Sigmoid colon (tissue), 6 donors: ENCODE measurements at regions not wholly inside any gene's neighbourhood (a gene's known extent, or its start where the extent isn't known, plus 50 kb on each side); places are given as distances from the start of the nearest gene placed in this dataset.

Experiments
- DNase-seq: peaks from one replicate; pipeline ENCODE4 v3.0.0-alpha.2; 2019
- H3K27ac ChIP-seq, 4 donors: fragments of 200-600 bp; sonication (generic); one replicate each; pipeline ENCODE4 v1.5.1; 2016 to 2019; ENCODE audit warnings: mild to moderate bottlenecking in 1 of 4
- H3K27me3 ChIP-seq, 3 donors: fragments of 200-600 bp; sonication (generic); one replicate each; pipeline ENCODE4 v1.5.1; 2019; ENCODE audit warnings: mild to moderate bottlenecking in 1 of 3
- H3K36me3 ChIP-seq, 4 donors: fragments of 200-600 bp; sonication (generic); one replicate each; pipeline ENCODE4 v1.5.1; 2016 to 2019
- H3K4me1 ChIP-seq, 4 donors: fragments of 200-600 bp; sonication (generic); one replicate each; pipeline ENCODE4 v1.5.1; 2017 to 2019
- H3K4me3 ChIP-seq, 4 donors: fragments of 200-600 bp; sonication (generic); one replicate each; pipeline ENCODE4 v1.5.1; 2017 to 2019; ENCODE audit warnings: mild to moderate bottlenecking in 2 of 4, moderate library complexity in 1 of 4
- H3K9me3 ChIP-seq, 4 donors: fragments of 200-600 bp in 3 of 4; sonication (generic) in 3 of 4; one replicate each; pipeline versions ENCODE4 v1.5.1 to v1.6.1; 2013 to 2019
- EP300 ChIP-seq, 4 donors: sonication (generic); formaldehyde crosslinking; IDR thresholded peaks; one replicate each; pipeline ENCODE4 v1.6.1; 2017; ENCODE audit warnings: antibody characterized with exemption in 4 of 4
- POLR2A ChIP-seq, 2 donors: fragments of 450-650 bp; IDR thresholded peaks; one replicate each; pipeline ENCODE4 v1.6.1; 2016; ENCODE audit warnings: antibody characterized with exemption in 2 of 2, mild to moderate bottlenecking in 2 of 2, moderate library complexity in 2 of 2
- POLR2AphosphoS5 ChIP-seq, 4 donors: sonication (generic); formaldehyde crosslinking; IDR thresholded peaks; one replicate each; pipeline ENCODE4 v1.6.1; 2017; ENCODE audit warnings: antibody characterized with exemption in 4 of 4
- WGBS, 2 donors: extraction: QIAGEN DNeasy Blood & Tissue Kit; methylation state at CpG; one replicate each; pipeline ENCODE4 v1.1.7; 2013; 5-methylcytosine and 5-hydroxymethylcytosine counted together
- intact Hi-C: fragments of 100-400 bp; cut with DNase I; formaldehyde crosslinking; loops from one replicate; pipeline ENCODE4 v1.15.1; 2023
- TF ChIP-seq, protein P1 (sequence below), 4 experiments: fragments of 450-650 bp in 3 of 4; fragments of 200-600 bp in 1 of 4; IDR thresholded peaks; one replicate each; pipeline ENCODE4 v1.5.1; 2016 to 2019; ENCODE audit warnings: antibody characterized with exemption in 4 of 4, mild to moderate bottlenecking in 3 of 4, moderate library complexity in 2 of 4
- donor health status: healthy with polysubstance abuse.
- donor health status: healthy.

DNA sequence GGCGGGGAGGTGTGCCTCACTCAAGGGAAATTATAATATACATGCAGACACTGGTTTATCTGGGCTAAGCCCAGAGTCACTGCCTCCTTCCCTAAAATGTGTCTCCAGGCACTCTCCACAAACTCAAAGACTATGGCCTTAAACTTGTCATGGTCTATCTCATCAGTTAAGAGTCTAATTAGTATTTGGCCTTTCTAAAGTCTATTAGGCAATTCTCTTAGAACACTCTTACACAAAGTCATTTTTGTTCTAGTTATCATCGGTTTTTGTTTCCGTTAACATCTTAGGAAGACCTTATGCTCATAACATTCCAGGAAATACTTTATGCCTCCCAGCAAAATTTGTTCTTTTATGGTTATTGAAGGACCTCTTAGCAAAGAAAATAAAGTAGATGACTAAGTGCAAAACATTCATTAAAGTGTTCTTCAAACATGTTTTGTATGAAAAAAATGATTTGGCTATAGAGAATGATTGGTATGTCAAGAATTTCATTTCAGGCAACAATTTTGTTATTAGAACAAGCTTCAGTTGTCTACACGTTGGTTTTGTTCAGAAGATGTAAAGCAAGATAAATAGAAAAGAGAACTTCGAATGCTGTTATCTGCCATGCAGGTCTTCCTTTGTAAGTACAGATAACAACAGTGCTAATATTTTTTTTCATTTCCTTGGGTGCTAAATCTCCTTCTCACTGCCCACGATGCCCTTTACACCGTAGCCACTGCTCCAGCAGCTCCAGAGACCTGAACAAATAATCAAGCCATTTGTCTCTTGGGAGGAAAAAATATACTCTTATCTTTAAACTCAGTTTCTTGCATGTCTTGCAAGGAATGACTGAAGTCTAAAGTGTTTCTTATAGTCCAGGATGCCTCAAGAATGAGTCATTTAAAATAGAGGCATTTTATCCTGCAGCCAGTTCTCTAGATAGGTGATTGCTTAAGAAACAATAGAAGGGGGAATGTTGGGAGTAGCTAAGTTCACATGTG is 170.4 kb downstream of the HTR1B start:
- no peaks in the 10 kb centered on the region for H3K27me3 ChIP-seq
- intact Hi-C loops: no loop called here
- no peaks in the 10 kb centered on the region for H3K9me3 ChIP-seq
- no peaks in the 10 kb centered on the region for H3K36me3 ChIP-seq
- DNase-seq: no peak
- H3K4me3 ChIP-seq: no peak overlapping the region
- no peak overlapping the region for H3K27ac ChIP-seq
- 54 to 69% methylated on average over 7 of the region's 7 CpGs for WGBS, 2 donors
- no peaks in the 10 kb centered on the region for H3K4me1 ChIP-seq
- TF ChIP-seq, protein P1, sequence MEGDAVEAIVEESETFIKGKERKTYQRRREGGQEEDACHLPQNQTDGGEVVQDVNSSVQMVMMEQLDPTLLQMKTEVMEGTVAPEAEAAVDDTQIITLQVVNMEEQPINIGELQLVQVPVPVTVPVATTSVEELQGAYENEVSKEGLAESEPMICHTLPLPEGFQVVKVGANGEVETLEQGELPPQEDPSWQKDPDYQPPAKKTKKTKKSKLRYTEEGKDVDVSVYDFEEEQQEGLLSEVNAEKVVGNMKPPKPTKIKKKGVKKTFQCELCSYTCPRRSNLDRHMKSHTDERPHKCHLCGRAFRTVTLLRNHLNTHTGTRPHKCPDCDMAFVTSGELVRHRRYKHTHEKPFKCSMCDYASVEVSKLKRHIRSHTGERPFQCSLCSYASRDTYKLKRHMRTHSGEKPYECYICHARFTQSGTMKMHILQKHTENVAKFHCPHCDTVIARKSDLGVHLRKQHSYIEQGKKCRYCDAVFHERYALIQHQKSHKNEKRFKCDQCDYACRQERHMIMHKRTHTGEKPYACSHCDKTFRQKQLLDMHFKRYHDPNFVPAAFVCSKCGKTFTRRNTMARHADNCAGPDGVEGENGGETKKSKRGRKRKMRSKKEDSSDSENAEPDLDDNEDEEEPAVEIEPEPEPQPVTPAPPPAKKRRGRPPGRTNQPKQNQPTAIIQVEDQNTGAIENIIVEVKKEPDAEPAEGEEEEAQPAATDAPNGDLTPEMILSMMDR (IDR thresholded peaks at IDR 0.05): no peak
- TF ChIP-seq POLR2A (IDR thresholded peaks at IDR 0.05): no peak
- TF ChIP-seq EP300 (IDR thresholded peaks at IDR 0.05): no peak
- TF ChIP-seq POLR2AphosphoS5 (IDR thresholded peaks at IDR 0.05): no peak

DNA sequence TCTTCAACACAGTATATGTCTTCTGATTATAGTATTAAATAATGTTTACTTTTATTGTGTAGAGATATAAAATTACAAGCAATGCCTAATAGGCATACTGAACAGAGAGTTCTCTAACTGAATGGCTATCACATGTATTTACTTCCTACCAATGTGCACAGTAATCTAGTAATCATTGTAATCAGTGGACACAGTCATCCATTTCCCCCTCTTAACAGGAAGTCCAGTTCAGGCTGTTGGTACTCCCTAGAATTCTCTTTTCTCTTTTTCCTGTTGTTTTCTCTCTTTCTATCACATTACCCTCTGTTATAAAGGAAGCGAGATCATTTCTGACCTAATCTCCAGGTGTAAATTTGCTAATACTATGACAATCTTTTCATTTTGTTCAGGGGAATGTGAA is 172.5 kb downstream of the HTR1B start:
- Histone ChIP-seq H3K4me1 (no peaks in the 10 kb centered on the region), H3K27ac (no peak overlapping the region), H3K27me3 (no peaks in the 10 kb centered on the region), H3K9me3 (no peaks in the 10 kb centered on the region), H3K4me3 (no peak overlapping the region), H3K36me3 (no peaks in the 10 kb centered on the region)
- intact Hi-C loops: no loop called here
- TF ChIP-seq POLR2A (IDR thresholded peaks at IDR 0.05): no peak
- TF ChIP-seq, protein P1 (IDR thresholded peaks at IDR 0.05): no peak
- no peak for TF ChIP-seq EP300 (IDR thresholded peaks at IDR 0.05)
- TF ChIP-seq POLR2AphosphoS5 (IDR thresholded peaks at IDR 0.05): no peak
- 89 to 93% methylated on average over 1 of the region's 1 CpG for WGBS, 2 donors
- DNase-seq: no peak

DNA sequence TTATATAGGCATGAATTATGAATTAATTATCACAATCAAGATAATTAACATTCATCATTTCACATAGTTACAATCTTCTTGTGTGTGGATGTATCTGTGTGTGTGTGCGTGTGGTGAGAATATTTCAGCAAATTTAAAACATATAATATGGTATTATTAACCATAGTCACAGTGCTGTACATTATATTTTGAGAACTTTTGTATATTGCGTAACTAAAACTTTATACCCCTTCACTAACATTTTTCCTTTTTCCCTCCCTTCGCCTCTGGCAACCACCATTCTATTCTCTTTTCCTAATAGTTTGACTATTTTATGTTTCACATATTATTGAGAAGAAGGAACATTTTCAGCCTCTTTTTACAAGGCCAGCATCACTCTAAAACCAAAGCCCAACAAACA is 176.8 kb downstream of the HTR1B start:
- 95% methylated on average over 3 of the region's 3 CpGs for WGBS, 2 donors

DNA sequence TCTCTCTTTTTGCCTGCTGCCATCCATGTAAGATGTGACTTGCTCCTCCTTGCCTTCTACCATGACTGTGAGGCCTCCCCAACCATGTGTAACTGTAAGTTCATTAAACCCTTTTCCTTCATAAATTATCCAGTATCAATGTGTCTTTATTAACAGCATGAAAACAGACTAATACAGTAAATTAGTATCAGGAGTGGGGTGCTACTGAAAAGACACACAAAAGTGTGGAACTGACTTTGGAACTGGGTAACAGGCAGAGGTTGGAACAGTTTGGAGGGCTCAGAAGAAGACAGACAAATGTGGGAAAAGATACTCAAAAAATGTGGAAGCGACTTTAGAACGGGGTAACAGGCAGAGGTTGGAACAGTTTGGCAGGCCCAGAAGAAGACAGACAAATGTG is 189.4 kb downstream of the HTR1B start:
- Histone ChIP-seq H3K4me1 (no peaks in the 10 kb centered on the region), H3K36me3 (no peaks in the 10 kb centered on the region), H3K9me3 (peaks cover 0 to 7% (median 3%) of the 10 kb centered on the region in 4 donors), H3K27me3 (no peaks in the 10 kb centered on the region), H3K27ac (no peak overlapping the region), H3K4me3 (no peak overlapping the region)
- TF ChIP-seq, protein P1 (IDR thresholded peaks at IDR 0.05): no peak
- TF ChIP-seq POLR2AphosphoS5 (IDR thresholded peaks at IDR 0.05) (no peak), POLR2A (IDR thresholded peaks at IDR 0.05) (no peak), EP300 (IDR thresholded peaks at IDR 0.05) (no peak)
- WGBS, 2 donors: 89 to 94% methylated on average over 2 of the region's 2 CpGs
- intact Hi-C loops: no loop called here
- no peak for DNase-seq

More for the DNA sequence above, 176.8 kb downstream of the HTR1B start:
- Histone ChIP-seq H3K4me1 (no peaks in the 10 kb centered on the region), H3K4me3 (no peak overlapping the region), H3K36me3 (no peaks in the 10 kb centered on the region), H3K9me3 (peaks cover 0 to 4% (median 0%) of the 10 kb centered on the region in 4 donors), H3K27ac (no peak overlapping the region), H3K27me3 (no peaks in the 10 kb centered on the region)
- no peak for DNase-seq
- TF ChIP-seq POLR2AphosphoS5 (IDR thresholded peaks at IDR 0.05) (no peak), POLR2A (IDR thresholded peaks at IDR 0.05) (no peak), EP300 (IDR thresholded peaks at IDR 0.05) (no peak)
- TF ChIP-seq, protein P1 (IDR thresholded peaks at IDR 0.05): no peak
- intact Hi-C loops: no loop called here
